Panc1 (cell line): ENCODE measurements at regions not wholly inside any gene's neighbourhood (a gene's known extent, or its start where the extent isn't known, plus 50 kb on each side); places are given as distances from the start of the nearest gene placed in this dataset.

Experiments used
- ATAC-seq: fragments of 200-7000 bp; cut with Tn5 transposase; 2 replicates; pipeline ENCODE4 v1.9.1; 2020; ENCODE audit warnings: mild to moderate bottlenecking, moderate library complexity
- BruUV-seq: library from RNA; stranded (reverse); fragments of 400-500 nt; replicated peaks from 2 replicates; lab custom pipeline; 2021; lab: Mats Ljungman, UMichigan
- CTCF ChIA-PET: fragments of 300-600 bp; sonication (Branson Sonifier 250); formaldehyde crosslinking; loops from one replicate; lab custom pipeline; 2022; ENCODE audit warnings: antibody characterized with exemption; lab: Charles Lee
- POLR2A ChIA-PET: fragments of 300-600 bp; sonication (Branson Sonifier 250); formaldehyde crosslinking; loops from one replicate; lab custom pipeline; 2022; ENCODE audit warnings: antibody characterized with exemption; lab: Charles Lee
- DNase-seq: peaks from one replicate; pipeline ENCODE4 v3.0.0-alpha.2; 2010; ENCODE audit warnings: low read depth, low spot score
- H3K27ac ChIP-seq: 2 replicates; pipeline ENCODE4 v1.5.1; 2011; ENCODE audit warnings: mild to moderate bottlenecking, low read length, inconsistent platforms
- H3K27me3 ChIP-seq: fragments of 200-500 bp; sonication (Bioruptor generic); 2 replicates; pipeline ENCODE4 v1.6.0; 2014; ENCODE audit warnings: low read length, inconsistent platforms; ENCODE audit not compliant: control insufficient read depth, insufficient read depth
- H3K36me3 ChIP-seq: fragments of 200-500 bp; sonication (Bioruptor generic); 2 replicates; pipeline ENCODE4 v1.5.1; 2014; ENCODE audit warnings: inconsistent platforms, mild to moderate bottlenecking, low read length, moderate library complexity; ENCODE audit not compliant: control insufficient read depth, insufficient read depth
- H3K4me1 ChIP-seq: 2 replicates; pipeline ENCODE4 v1.5.1; 2011; ENCODE audit warnings: inconsistent platforms, mild to moderate bottlenecking, low read length, moderate library complexity; ENCODE audit not compliant: control insufficient read depth, insufficient read depth
- H3K4me3 ChIP-seq, 2 experiments: 2 replicates each; pipeline ENCODE4 v1.5.1; 2011 to 2012; ENCODE audit warnings: low read depth in 2 of 2, low read length in 2 of 2, mild to moderate bottlenecking in 2 of 2, inconsistent platforms in 1 of 2, moderate library complexity in 1 of 2
- H3K9me3 ChIP-seq: fragments of 200-500 bp; sonication (Bioruptor generic); 2 replicates; pipeline ENCODE4 v1.5.1; 2014; ENCODE audit warnings: low read depth, mild to moderate bottlenecking, inconsistent platforms, low read length, moderate library complexity; ENCODE audit not compliant: control insufficient read depth, insufficient read depth
- CTCF ChIP-seq: fragments of 450-650 bp; IDR thresholded peaks from 2 replicates; pipeline ENCODE4 v1.5.1; 2017; ENCODE audit warnings: mild to moderate bottlenecking
- POLR2AphosphoS5 ChIP-seq: IDR thresholded peaks from 2 replicates; pipeline ENCODE4 v1.6.1; 2012; ENCODE audit warnings: mild to moderate bottlenecking, low read depth, low read length, moderate library complexity
- REST ChIP-seq, 2 experiments: IDR thresholded peaks; 2 replicates each; pipeline ENCODE4 v1.6.1; 2011 to 2012; ENCODE audit warnings: low read depth in 2 of 2, control low read depth in 1 of 2, low read length in 1 of 2, mild to moderate bottlenecking in 1 of 2, moderate library complexity in 1 of 2; ENCODE audit not compliant: insufficient read depth in 1 of 2
- SIN3A ChIP-seq: IDR thresholded peaks from 2 replicates; pipeline ENCODE4 v1.6.1; 2012; ENCODE audit warnings: low read depth, mild to moderate bottlenecking, low read length, moderate library complexity, borderline replicate concordance; ENCODE audit not compliant: insufficient read depth
- TCF7L2 ChIP-seq: IDR thresholded peaks from 2 replicates; pipeline ENCODE4 v1.6.1; 2011; ENCODE audit warnings: mild to moderate bottlenecking, low read depth, low read length, inconsistent platforms
- in situ Hi-C: cut with HindIII; loops from 2 replicates; pipeline ENCODE4 v1.10.0; 2016; ENCODE audit warnings: low sequenced_read_pairs, low pct_unique_long_range_greater_than_20kb
- intact Hi-C: fragments of 100-400 bp; cut with micrococcal nuclease; formaldehyde crosslinking; loops from one replicate; pipeline ENCODE4 v1.10.0; 2022; ENCODE audit not compliant: unreplicated experiment

GRCh38 chr20:57910716-57911115 is 200.9 kb upstream of the PMEPA1 start:
- no peaks in the 10 kb centered on the region for H3K27me3 ChIP-seq
- H3K36me3 ChIP-seq: no peaks in the 10 kb centered on the region
- BruUV-seq: no TSS peak
- H3K9me3 ChIP-seq: no peaks in the 10 kb centered on the region
- ChIA-PET POLR2A (no interaction called here), CTCF (no interaction called here)
- no peak overlapping the region for H3K27ac ChIP-seq
- DNase-seq (no peak), ATAC-seq (no peak)
- intact Hi-C loops (no loop called here), in situ Hi-C loops (no loop called here)
- no peak overlapping the region for H3K4me3 ChIP-seq
- TF ChIP-seq SIN3A (no peak), POLR2AphosphoS5 (no peak), REST (IDR thresholded peaks at IDR 0.05; ENCODE audit: insufficient read depth in 1 of 2, low read depth in 2 of 2, low read length in 1 of 2) (no peak)
- no peaks in the 10 kb centered on the region for H3K4me1 ChIP-seq

DNA sequence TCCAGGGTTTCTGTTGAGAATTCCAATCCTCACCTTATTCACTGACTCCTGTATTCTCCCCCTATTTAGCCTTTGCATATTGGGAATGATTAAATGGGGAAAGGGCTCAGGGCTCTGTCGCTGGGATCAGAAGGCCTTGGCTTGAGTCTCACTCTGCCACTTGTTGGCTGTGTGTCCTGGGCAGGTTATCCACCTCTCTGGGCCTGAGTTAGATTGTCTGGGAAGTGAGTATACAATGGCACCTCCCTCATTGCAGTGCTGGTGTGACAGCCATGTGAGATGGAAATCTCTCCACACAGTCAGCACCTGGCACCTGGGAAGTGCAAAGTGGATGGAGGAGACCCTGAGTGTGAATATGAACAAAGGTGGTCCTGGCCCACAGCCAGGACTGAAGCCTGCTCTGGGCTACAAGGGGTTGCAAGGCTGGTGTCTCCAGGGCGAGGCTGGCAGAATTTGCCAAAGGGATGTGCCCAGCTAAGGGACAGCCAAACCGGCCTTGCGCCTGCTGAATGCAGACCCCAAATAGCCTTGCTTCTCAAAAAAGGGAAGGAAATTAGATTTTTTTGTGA is 200.0 kb upstream of the PMEPA1 start:
- BruUV-seq: no TSS peak
- ATAC-seq: no peak
- H3K27me3 ChIP-seq: no peaks in the 10 kb centered on the region
- in situ Hi-C loops: no loop called here
- H3K4me1 ChIP-seq: no peaks in the 10 kb centered on the region
- no peaks in the 10 kb centered on the region for H3K9me3 ChIP-seq
- intact Hi-C loops: no loop called here
- ChIA-PET POLR2A (no interaction called here), CTCF (no interaction called here)
- H3K4me3 ChIP-seq: no peak overlapping the region
- TF ChIP-seq SIN3A: no peak
- TF ChIP-seq POLR2AphosphoS5: no peak
- no peak for TF ChIP-seq CTCF
- no peak for TF ChIP-seq TCF7L2
- TF ChIP-seq REST (IDR thresholded peaks at IDR 0.05; ENCODE audit: insufficient read depth in 1 of 2, low read depth in 2 of 2, low read length in 1 of 2): no peak
- H3K27ac ChIP-seq: no peak overlapping the region
- no peaks in the 10 kb centered on the region for H3K36me3 ChIP-seq
- DNase-seq: no peak
